ENCODE measurements at regions not wholly inside any gene's neighbourhood (a gene's known extent, or its start where the extent isn't known, plus 50 kb on each side); places are given as distances from the start of the nearest gene placed in this dataset.

GRCh38 chr2:151053661-151053990 lies 208.0 kb downstream of the RBM43 start:
- Histone ChIP-seq H3K27me3 (ENCODE audit: insufficient read depth, poor library complexity, severe bottlenecking) (no peaks in the 10 kb centered on the region), H3K27ac (replicated peaks) (no peak overlapping the region), H3K4me3 (replicated peaks; ENCODE audit: insufficient read depth, low read length) (no peak overlapping the region)
- TF ChIP-seq CTCF (IDR thresholded peaks at IDR 0.05; ENCODE audit: insufficient read depth, low read length) (no peak), POLR2AphosphoS5 (IDR thresholded peaks at IDR 0.05; ENCODE audit: low read depth) (no peak), SPI1 (IDR thresholded peaks at IDR 0.05; ENCODE audit: borderline replicate concordance, low read depth) (no peak), REST (IDR thresholded peaks at IDR 0.05; ENCODE audit: insufficient replicate concordance, low read depth) (no peak), GABPA (IDR thresholded peaks at IDR 0.05; ENCODE audit: low read depth) (no peak)
- no peak for DNase-seq (ENCODE audit: low read depth in 1 of 2, low spot score in 1 of 2)

- H3K4me3 ChIP-seq (replicated peaks; ENCODE audit: insufficient read depth, low read length), result no peak overlapping the region
- no peak for DNase-seq (ENCODE audit: low read depth in 1 of 2, low spot score in 1 of 2)
- no peak overlapping the region for H3K27ac ChIP-seq (replicated peaks)
- no peak for TF ChIP-seq REST (IDR thresholded peaks at IDR 0.05; ENCODE audit: insufficient replicate concordance, low read depth)
- no peak for TF ChIP-seq SPI1 (IDR thresholded peaks at IDR 0.05; ENCODE audit: borderline replicate concordance, low read depth)
- TF ChIP-seq GABPA (IDR thresholded peaks at IDR 0.05; ENCODE audit: low read depth), result no peak
- TF ChIP-seq CTCF (IDR thresholded peaks at IDR 0.05; ENCODE audit: insufficient read depth, low read length), result no peak
- no peaks in the 10 kb centered on the region for H3K27me3 ChIP-seq (ENCODE audit: insufficient read depth, poor library complexity, severe bottlenecking)
These were observed 208.6 kb downstream of the RBM43 start for GRCh38 chr2:151052850-151053660.

- DNase-seq (ENCODE audit: low read depth in 1 of 2, low spot score in 1 of 2), result peak in 1 of 2 experiments; percentile 25
- TF ChIP-seq SPI1 (IDR thresholded peaks at IDR 0.05; ENCODE audit: borderline replicate concordance, low read depth) (no peak), POLR2AphosphoS5 (IDR thresholded peaks at IDR 0.05; ENCODE audit: low read depth) (no peak), REST (IDR thresholded peaks at IDR 0.05; ENCODE audit: insufficient replicate concordance, low read depth) (no peak), GABPA (IDR thresholded peaks at IDR 0.05; ENCODE audit: low read depth) (no peak), CTCF (IDR thresholded peaks at IDR 0.05; ENCODE audit: insufficient read depth, low read length) (peak; percentile 93)
- H3K27me3 ChIP-seq (ENCODE audit: insufficient read depth, poor library complexity, severe bottlenecking), result no peaks in the 10 kb centered on the region
- H3K27ac ChIP-seq (replicated peaks), result no peak overlapping the region
- no peak overlapping the region for H3K4me3 ChIP-seq (replicated peaks; ENCODE audit: insufficient read depth, low read length)
These were observed 210.0 kb downstream of the RBM43 start for GRCh38 chr2:151051574-151052220.
